GM12878 (cell line): ENCODE measurements at regions not wholly inside any gene's neighbourhood (a gene's known extent, or its start where the extent isn't known, plus 50 kb on each side); places are given as distances from the start of the nearest gene placed in this dataset.

Experiments used
- ATAC-seq: fragments of 200-7000 bp; cut with Tn5 transposase; 3 replicates; pipeline ENCODE4 v1.9.1; 2020; ENCODE audit warnings: mild to moderate bottlenecking, moderate library complexity
- BruUV-seq: library from RNA; stranded (reverse); fragments of 400-500 nt; replicated peaks from 2 replicates; lab custom pipeline; 2021; lab: Mats Ljungman, UMichigan
- CTCF ChIA-PET: fragments of 300-600 bp; sonication (Branson Sonifier 250); formaldehyde crosslinking; extraction: SDS; loops from one replicate; lab custom pipeline; 2021; ENCODE audit warnings: inconsistent platforms; lab: Yijun Ruan, JAX
- POLR2A ChIA-PET: fragments of 350-600 bp; formaldehyde crosslinking; extraction: SDS; loops from one replicate; lab custom pipeline; 2021; ENCODE audit warnings: inconsistent platforms; lab: Charles Lee
- RAD21 ChIA-PET: fragments of 300-600 bp; sonication (Branson Sonifier 250); formaldehyde crosslinking; loops from one replicate; lab custom pipeline; 2023; ENCODE audit warnings: antibody characterized with exemption; ENCODE audit not compliant: unreplicated experiment; lab: Charles Lee
- SMC1A ChIA-PET: fragments of 300-600 bp; sonication (Branson Sonifier 250); formaldehyde crosslinking; loops from one replicate; lab custom pipeline; 2023; ENCODE audit not compliant: unreplicated experiment, uncharacterized antibody; lab: Charles Lee
- DNase-seq: peaks from one replicate; pipeline ENCODE4 v3.0.0-alpha.2; 2011; ENCODE audit warnings: low read depth, low spot score
- FAIRE-seq: peaks from 3 replicates; lab custom pipeline; 2011; peaks lifted over from hg19 to GRCh38; lab: Jason Lieb, UNC
- H2AFZ ChIP-seq: 2 replicates; pipeline ENCODE4 v1.6.0; 2011; ENCODE audit warnings: low read depth, low read length, control low read depth; ENCODE audit not compliant: control insufficient read depth
- H3K27ac ChIP-seq: 2 replicates; pipeline ENCODE4 v1.5.1; 2011; ENCODE audit warnings: control low read depth; ENCODE audit not compliant: control insufficient read depth, insufficient read depth
- H3K27me3 ChIP-seq, 2 experiments: replicated peaks in 1 of 2; 2 replicates each; pipeline versions ENCODE4 v1.6.0 to v1.6.1; 2011; ENCODE audit warnings: low read length in 1 of 2; ENCODE audit not compliant: control insufficient read depth in 2 of 2, insufficient read depth in 2 of 2
- H3K36me3 ChIP-seq, 2 experiments: 2 replicates each; pipeline ENCODE4 v1.5.1; 2011; ENCODE audit warnings: low read length in 1 of 2; ENCODE audit not compliant: control insufficient read depth in 2 of 2, insufficient read depth in 2 of 2
- H3K4me1 ChIP-seq: 2 replicates; pipeline ENCODE4 v1.6.1; 2011; ENCODE audit warnings: mild to moderate bottlenecking, low read length, moderate library complexity, mixed read lengths; ENCODE audit not compliant: control insufficient read depth, insufficient read depth
- H3K4me2 ChIP-seq: 2 replicates; pipeline ENCODE4 v1.6.0; 2011; ENCODE audit warnings: control low read depth; ENCODE audit not compliant: control insufficient read depth, insufficient read depth
- H3K4me3 ChIP-seq: fragments of 200-600 bp; sonication (generic); 2 replicates; pipeline ENCODE4 v1.5.1; 2016
- H3K79me2 ChIP-seq: 2 replicates; pipeline ENCODE4 v1.6.0; 2011; ENCODE audit warnings: low read length; ENCODE audit not compliant: control insufficient read depth, insufficient read depth
- H3K9ac ChIP-seq: 2 replicates; pipeline ENCODE4 v1.8.0; 2011; ENCODE audit warnings: low read length, control low read depth, mixed read lengths; ENCODE audit not compliant: control insufficient read depth, insufficient read depth
- H3K9me3 ChIP-seq: replicated peaks from 3 replicates; pipeline ENCODE4 v1.5.1; 2011; ENCODE audit warnings: mild to moderate bottlenecking, low read length; ENCODE audit not compliant: control insufficient read depth, insufficient read depth
- H4K20me1 ChIP-seq: 2 replicates; pipeline ENCODE4 v1.6.0; 2011; ENCODE audit not compliant: control insufficient read depth, insufficient read depth
- CEBPB ChIP-seq, 2 experiments: fragments of 150-350 bp in 1 of 2; IDR thresholded peaks; 2 replicates each; pipeline ENCODE4 v1.6.1; 2012 to 2014; ENCODE audit warnings: low read depth in 2 of 2, low read length in 2 of 2, borderline replicate concordance in 1 of 2, inconsistent platforms in 1 of 2
- CUX1 ChIP-seq: IDR thresholded peaks from 2 replicates; pipeline ENCODE4 v1.6.1; 2012; ENCODE audit warnings: improper control_type of control experiment, low read depth, low read length; ENCODE audit not compliant: insufficient replicate concordance
- EP300 ChIP-seq, 2 experiments: fragments of 150-350 bp in 1 of 2; IDR thresholded peaks; 2 replicates each; pipeline ENCODE4 v1.6.1; 2011 to 2012; ENCODE audit warnings: low read depth in 2 of 2, low read length in 2 of 2, borderline replicate concordance in 1 of 2, improper control_type of control experiment in 1 of 2, inconsistent platforms in 1 of 2; ENCODE audit not compliant: control insufficient read depth in 1 of 2
- LARP7 ChIP-seq: fragments of 450-650 bp; IDR thresholded peaks from 2 replicates; pipeline ENCODE4 v1.6.1; 2017; ENCODE audit warnings: mild to moderate bottlenecking
- MTA2 ChIP-seq: fragments of 450-650 bp; IDR thresholded peaks from 2 replicates; pipeline ENCODE4 v1.6.1; 2016; ENCODE audit warnings: low read depth, mild to moderate bottlenecking, moderate library complexity
- NFYA ChIP-seq: IDR thresholded peaks from 2 replicates; pipeline ENCODE4 v1.6.1; 2011; ENCODE audit warnings: low read depth, mild to moderate bottlenecking, low read length, improper control_type of control experiment, borderline replicate concordance
- ZNF687 ChIP-seq: fragments of 450-650 bp; IDR thresholded peaks from 2 replicates; pipeline ENCODE4 v1.6.1; 2017; ENCODE audit warnings: mild to moderate bottlenecking, moderate library complexity
- WGBS: methylation state at CpG from one replicate; pipeline ENCODE4 v1.1.6; 2016; ENCODE audit warnings: low lambda C conversion rate; ENCODE audit not compliant: insufficient replicate concordance, insufficient coverage; ENCODE audit errors: missing lambda C conversion rate; 5-methylcytosine and 5-hydroxymethylcytosine counted together
- in situ Hi-C: fragments of 300-500 bp; cut with MboI; formaldehyde crosslinking; loops from 9 replicates; pipeline ENCODE4 v1.14.3; 2018; ENCODE audit warnings: mixed read lengths
- intact Hi-C: fragments of 100-400 bp; cut with micrococcal nuclease; formaldehyde crosslinking; loops from one replicate; pipeline ENCODE4 v1.14.2; 2022; ENCODE audit not compliant: unreplicated experiment
- TF ChIP-seq, protein P1 (sequence below): IDR thresholded peaks from 2 replicates; pipeline ENCODE4 v1.6.1; 2011; ENCODE audit warnings: borderline replicate concordance, low read depth, mild to moderate bottlenecking, moderate library complexity, low read length; ENCODE audit not compliant: insufficient read depth, poor library complexity, severe bottlenecking
- TF ChIP-seq, protein P2 (sequence below): fragments of 450-650 bp; IDR thresholded peaks from 2 replicates; pipeline ENCODE4 v1.6.1; 2016; ENCODE audit warnings: mild to moderate bottlenecking

GRCh38 chrX:116232833-116233232 lies 62.3 kb downstream of the AGTR2 start:
- RAD21 ChIA-PET = no interaction called here
- in situ Hi-C loops (no loop called here), intact Hi-C loops (no loop called here)
- FAIRE-seq (no peak), ATAC-seq (no peak), DNase-seq (no peak)
- Histone ChIP-seq H3K36me3 (no peaks in the 10 kb centered on the region), H3K4me1 (no peaks in the 10 kb centered on the region), H3K27me3 (no peaks in the 10 kb centered on the region), H3K9ac (no peak overlapping the region), H3K4me3 (no peak overlapping the region), H3K27ac (no peak overlapping the region), H2AFZ (no peak overlapping the region), H3K9me3 (no peaks in the 10 kb centered on the region), H4K20me1 (no peaks in the 10 kb centered on the region), H3K79me2 (no peaks in the 10 kb centered on the region), H3K4me2 (no peak overlapping the region)
- POLR2A ChIA-PET = no interaction called here
- CTCF ChIA-PET = no interaction called here
- SMC1A ChIA-PET = no interaction called here
- 60% methylated on average over 3 of the region's 3 CpGs for WGBS
- TF ChIP-seq, protein P1, sequence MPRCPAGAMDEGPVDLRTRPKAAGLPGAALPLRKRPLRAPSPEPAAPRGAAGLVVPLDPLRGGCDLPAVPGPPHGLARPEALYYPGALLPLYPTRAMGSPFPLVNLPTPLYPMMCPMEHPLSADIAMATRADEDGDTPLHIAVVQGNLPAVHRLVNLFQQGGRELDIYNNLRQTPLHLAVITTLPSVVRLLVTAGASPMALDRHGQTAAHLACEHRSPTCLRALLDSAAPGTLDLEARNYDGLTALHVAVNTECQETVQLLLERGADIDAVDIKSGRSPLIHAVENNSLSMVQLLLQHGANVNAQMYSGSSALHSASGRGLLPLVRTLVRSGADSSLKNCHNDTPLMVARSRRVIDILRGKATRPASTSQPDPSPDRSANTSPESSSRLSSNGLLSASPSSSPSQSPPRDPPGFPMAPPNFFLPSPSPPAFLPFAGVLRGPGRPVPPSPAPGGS = no peak
- TF ChIP-seq ZNF687 (no peak), NFYA (no peak), MTA2 (no peak), EP300 (IDR thresholded peaks at IDR 0.05; ENCODE audit: borderline replicate concordance in 1 of 2, control insufficient read depth in 1 of 2, low read depth in 2 of 2, low read length in 2 of 2) (no peak), CUX1 (no peak), CEBPB (IDR thresholded peaks at IDR 0.05; ENCODE audit: borderline replicate concordance in 1 of 2, low read depth in 2 of 2, low read length in 2 of 2) (no peak), LARP7 (no peak)
- TF ChIP-seq, protein P2, sequence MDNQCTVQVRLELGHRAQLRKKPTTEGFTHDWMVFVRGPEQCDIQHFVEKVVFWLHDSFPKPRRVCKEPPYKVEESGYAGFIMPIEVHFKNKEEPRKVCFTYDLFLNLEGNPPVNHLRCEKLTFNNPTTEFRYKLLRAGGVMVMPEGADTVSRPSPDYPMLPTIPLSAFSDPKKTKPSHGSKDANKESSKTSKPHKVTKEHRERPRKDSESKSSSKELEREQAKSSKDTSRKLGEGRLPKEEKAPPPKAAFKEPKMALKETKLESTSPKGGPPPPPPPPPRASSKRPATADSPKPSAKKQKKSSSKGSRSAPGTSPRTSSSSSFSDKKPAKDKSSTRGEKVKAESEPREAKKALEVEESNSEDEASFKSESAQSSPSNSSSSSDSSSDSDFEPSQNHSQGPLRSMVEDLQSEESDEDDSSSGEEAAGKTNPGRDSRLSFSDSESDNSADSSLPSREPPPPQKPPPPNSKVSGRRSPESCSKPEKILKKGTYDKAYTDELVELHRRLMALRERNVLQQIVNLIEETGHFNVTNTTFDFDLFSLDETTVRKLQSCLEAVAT = no peak
- no TSS peak for BruUV-seq
